ENCODE measurements at regions not wholly inside any gene's neighbourhood (a gene's known extent, or its start where the extent isn't known, plus 50 kb on each side); places are given as distances from the start of the nearest gene placed in this dataset.
"Not testable (repeated sequence)": the region's sequence is repeated elsewhere in the genome, so short reads cannot be mapped to it uniquely, and the experiment has no call there.

- DNase-seq = no peak
Observed at GRCh38 chr3:70471464-70472342, 159.3 kb upstream of the MDFIC2 start.

GRCh38 chr3:70466096-70466495 is 153.7 kb upstream of the MDFIC2 start:
- DNase-seq = no peak

- no peak for DNase-seq
Observed at GRCh38 chr3:70464876-70465275, 152.4 kb upstream of the MDFIC2 start.

GRCh38 chr3:70464465-70464864 is 152.0 kb upstream of the MDFIC2 start:
- DNase-seq = no peak

GRCh38 chr3:70450220-70450619 is 137.8 kb upstream of the MDFIC2 start:
- DNase-seq = not testable (repeated sequence)

GRCh38 chr3:70435422-70435821 is 123.0 kb upstream of the MDFIC2 start:
- not testable (repeated sequence) for DNase-seq

GRCh38 chr3:70433091-70433490 is 120.7 kb upstream of the MDFIC2 start:
- DNase-seq = no peak

- no peak for DNase-seq
Observed at GRCh38 chr3:70431911-70432310, 119.5 kb upstream of the MDFIC2 start.

GRCh38 chr3:70426071-70426470 is 113.6 kb upstream of the MDFIC2 start:
- no peak for DNase-seq

- DNase-seq = no peak
Observed at GRCh38 chr3:70421506-70421905, 109.1 kb upstream of the MDFIC2 start.

GRCh38 chr3:70409018-70409417 is 96.6 kb upstream of the MDFIC2 start:
- no peak for DNase-seq

- no peak for DNase-seq
Observed at GRCh38 chr3:70400194-70400593, 87.8 kb upstream of the MDFIC2 start.

GRCh38 chr3:70393881-70394612 is 81.6 kb upstream of the MDFIC2 start:
- DNase-seq = no peak

- DNase-seq = no peak
Observed at GRCh38 chr3:70392227-70392626, 79.8 kb upstream of the MDFIC2 start.

GRCh38 chr3:70387889-70388288 is 75.5 kb upstream of the MDFIC2 start:
- no peak for DNase-seq

- no peak for DNase-seq
Observed at GRCh38 chr3:70386846-70387245, 74.4 kb upstream of the MDFIC2 start.

- DNase-seq = no peak
Observed at GRCh38 chr3:70386043-70386442, 73.6 kb upstream of the MDFIC2 start.

GRCh38 chr3:70383360-70383831 is 71.0 kb upstream of the MDFIC2 start:
- no peak for DNase-seq

GRCh38 chr3:70374179-70374578 is 61.7 kb upstream of the MDFIC2 start:
- DNase-seq = no peak

Data from C1 segment of cervical spinal cord (tissue), 14 donors.